ENCODE measurements at regions not wholly inside any gene's neighbourhood (a gene's known extent, or its start where the extent isn't known, plus 50 kb on each side); places are given as distances from the start of the nearest gene placed in this dataset.

GRCh38 chr7:40966693-40967092 is 736.2 kb downstream of the INHBA start:
- no peak for DNase-seq

GRCh38 chr7:40965774-40966173 is 737.1 kb downstream of the INHBA start:
- no peak for DNase-seq

- no peak for DNase-seq
Observed at GRCh38 chr7:40965016-40965415, 737.9 kb downstream of the INHBA start.

- no peak for DNase-seq
Observed at GRCh38 chr7:40964610-40965009, 738.3 kb downstream of the INHBA start.

- DNase-seq: no peak
Observed at GRCh38 chr7:40959955-40960354, 742.9 kb downstream of the INHBA start.

GRCh38 chr7:40948239-40948638 is 754.7 kb downstream of the INHBA start:
- DNase-seq: no peak

- DNase-seq: no peak
Observed at GRCh38 chr7:40947566-40947965, 755.3 kb downstream of the INHBA start.

GRCh38 chr7:40946549-40946948 is 756.3 kb downstream of the INHBA start:
- DNase-seq: no peak

- no peak for DNase-seq
Observed at GRCh38 chr7:40945788-40946187, 757.1 kb downstream of the INHBA start.

GRCh38 chr7:40944981-40945585 is 757.8 kb downstream of the INHBA start:
- no peak for DNase-seq

- DNase-seq: no peak
Observed at GRCh38 chr7:40937879-40938278, 765.0 kb downstream of the INHBA start.

- no peak for DNase-seq
Observed at GRCh38 chr7:40935435-40935834, 767.5 kb downstream of the INHBA start.

- DNase-seq: no peak
Observed at GRCh38 chr7:40923626-40924025, 779.3 kb downstream of the INHBA start.

- no peak for DNase-seq
Observed at GRCh38 chr7:40922316-40922670, 780.6 kb downstream of the INHBA start.

GRCh38 chr7:40921589-40922315 is 781.1 kb downstream of the INHBA start:
- no peak for DNase-seq

GRCh38 chr7:40918701-40919271 is 784.0 kb downstream of the SUGCT start:
- DNase-seq: no peak

GRCh38 chr7:40916813-40917212 is 782.0 kb downstream of the SUGCT start:
- DNase-seq: no peak

- DNase-seq: no peak
Observed at GRCh38 chr7:40915071-40915470, 780.3 kb downstream of the SUGCT start.
